ENCODE measurements at regions not wholly inside any gene's neighbourhood (a gene's known extent, or its start where the extent isn't known, plus 50 kb on each side); places are given as distances from the start of the nearest gene placed in this dataset.

DNA sequence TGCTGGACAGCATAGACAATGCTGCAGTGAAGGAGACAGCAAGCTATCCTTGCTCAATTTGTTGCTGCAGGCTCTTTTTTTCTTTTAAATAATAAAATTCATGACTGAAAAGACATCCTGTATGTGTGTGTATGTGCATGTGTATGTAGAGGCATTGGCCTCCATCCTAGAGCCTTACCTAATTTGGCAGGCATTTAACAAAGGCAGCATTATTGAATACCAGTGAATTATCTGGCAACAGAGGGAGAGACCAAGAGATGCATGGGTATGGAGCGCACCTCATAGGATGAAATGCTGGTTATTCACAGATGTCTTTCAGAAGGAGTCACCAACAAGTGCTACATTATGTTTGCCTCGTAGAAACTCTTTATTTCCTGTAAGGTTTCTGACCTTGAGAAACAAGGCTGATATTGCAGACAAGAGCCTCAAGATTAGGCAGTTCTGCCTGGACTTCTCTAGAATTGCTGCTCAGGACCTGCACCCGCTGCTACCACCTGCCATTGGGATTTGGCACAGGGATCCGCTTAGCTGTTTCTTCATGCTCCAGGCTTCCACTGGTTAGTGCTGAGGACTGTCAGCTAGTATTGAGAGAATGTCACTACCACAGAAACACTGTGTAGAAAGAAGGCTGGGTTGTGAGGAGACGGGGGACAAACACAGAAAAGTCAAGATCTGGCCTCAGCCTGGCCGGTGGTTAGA, 247.7 kb upstream of the RFX3 start:
- no peak overlapping the region for H2AFZ ChIP-seq (ENCODE audit: low read depth, low read length)
- no peaks in the 10 kb centered on the region for H3K9me3 ChIP-seq (ENCODE audit: low read length)
- H3K4me1 ChIP-seq (ENCODE audit: insufficient read depth, low read length), result no peaks in the 10 kb centered on the region
- no peak overlapping the region for H3K4me3 ChIP-seq (ENCODE audit: low read length)
- no peaks in the 10 kb centered on the region for H3K36me3 ChIP-seq (ENCODE audit: insufficient read depth, low read length)
- no peaks in the 10 kb centered on the region for H3K27me3 ChIP-seq (ENCODE audit: insufficient read depth, low read length)

DNA sequence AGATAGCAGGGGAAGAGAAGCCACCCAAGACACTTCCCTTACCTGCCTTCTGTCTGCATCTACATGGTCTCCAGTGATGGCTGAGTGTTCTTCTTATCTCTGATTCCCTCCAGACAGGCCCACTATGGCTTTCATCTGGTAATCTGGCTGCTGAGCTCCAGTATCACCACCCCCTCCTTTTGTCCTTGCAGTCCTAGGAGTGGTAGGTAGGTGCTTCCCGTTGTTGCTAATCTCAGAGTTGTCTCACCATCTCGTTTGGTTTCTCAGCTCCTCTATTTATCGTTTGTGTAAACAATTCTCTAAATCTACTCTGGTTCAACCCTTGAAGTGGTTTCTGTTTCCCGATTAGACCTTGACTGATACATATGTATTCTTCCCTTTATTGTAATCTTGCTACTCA, 243.8 kb upstream of the RFX3 start:
- H3K4me3 ChIP-seq (ENCODE audit: low read length), result no peak overlapping the region
- no peaks in the 10 kb centered on the region for H3K9me3 ChIP-seq (ENCODE audit: low read length)
- H2AFZ ChIP-seq (ENCODE audit: low read depth, low read length), result no peak overlapping the region

DNA sequence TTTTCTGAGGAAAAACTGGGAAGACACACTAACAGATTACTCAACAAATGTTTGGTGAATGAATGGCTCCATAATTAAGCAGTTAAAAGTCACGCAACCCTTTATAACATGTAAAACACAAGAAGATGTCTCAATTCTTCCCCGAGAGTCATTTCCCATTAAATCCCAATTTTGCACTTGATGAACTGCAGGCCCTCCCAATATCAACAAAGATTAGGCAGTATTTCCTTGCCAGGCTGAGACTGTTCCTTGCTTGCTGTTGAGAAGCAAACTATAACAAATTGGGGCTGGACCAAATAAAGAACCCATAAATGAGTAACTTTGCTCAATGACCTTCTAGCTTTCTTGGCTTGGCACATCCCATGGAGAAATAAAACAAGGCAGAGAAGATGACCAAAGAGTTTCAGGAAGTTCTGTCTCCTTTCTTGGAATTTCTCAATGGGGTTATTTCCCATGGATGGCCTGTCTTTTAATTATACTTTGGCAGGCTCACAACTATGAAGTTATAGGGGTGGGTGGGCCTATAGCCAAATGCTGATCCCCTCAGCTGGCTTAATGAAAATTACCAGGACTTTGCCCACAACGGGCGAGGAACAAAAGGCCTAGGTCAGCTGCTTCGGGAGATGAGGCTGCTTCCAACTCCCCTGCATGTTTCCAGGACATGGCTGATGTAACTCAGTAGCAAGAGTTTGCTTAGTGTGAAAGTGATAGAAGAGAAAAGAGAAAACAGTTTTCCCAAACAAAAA, 243.1 kb upstream of the RFX3 start:
- Histone ChIP-seq H3K4me3 (ENCODE audit: low read length) (no peak overlapping the region), H3K36me3 (ENCODE audit: insufficient read depth, low read length) (no peaks in the 10 kb centered on the region), H2AFZ (ENCODE audit: low read depth, low read length) (no peak overlapping the region), H3K9me3 (ENCODE audit: low read length) (no peaks in the 10 kb centered on the region), H3K4me1 (ENCODE audit: insufficient read depth, low read length) (no peaks in the 10 kb centered on the region), H3K27me3 (ENCODE audit: insufficient read depth, low read length) (no peaks in the 10 kb centered on the region)

More for the DNA sequence above, 243.8 kb upstream of the RFX3 start:
- no peaks in the 10 kb centered on the region for H3K36me3 ChIP-seq (ENCODE audit: insufficient read depth, low read length)
- no peaks in the 10 kb centered on the region for H3K4me1 ChIP-seq (ENCODE audit: insufficient read depth, low read length)
- no peaks in the 10 kb centered on the region for H3K27me3 ChIP-seq (ENCODE audit: insufficient read depth, low read length)

DNA sequence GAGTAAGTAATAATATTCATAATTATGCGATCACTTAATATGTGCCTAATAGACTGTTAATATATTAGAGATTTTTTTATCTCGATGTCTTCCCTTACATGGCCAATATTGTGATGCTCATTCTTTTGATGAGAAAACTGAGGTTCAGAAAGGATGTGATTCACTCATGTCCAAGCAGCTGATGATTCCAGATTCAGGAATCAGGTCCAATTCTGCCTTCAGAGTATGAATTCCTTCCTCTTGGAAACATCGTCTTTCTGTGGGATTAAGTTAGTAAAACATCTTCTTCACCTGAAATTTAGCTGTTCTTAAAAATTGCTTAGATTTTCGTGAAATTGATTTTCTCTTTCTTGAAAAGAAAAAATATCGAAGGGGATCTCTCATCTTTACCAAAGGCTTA, 242.5 kb upstream of the RFX3 start:
- Histone ChIP-seq H3K4me3 (ENCODE audit: low read length) (no peak overlapping the region), H3K27me3 (ENCODE audit: insufficient read depth, low read length) (no peaks in the 10 kb centered on the region), H2AFZ (ENCODE audit: low read depth, low read length) (no peak overlapping the region), H3K4me1 (ENCODE audit: insufficient read depth, low read length) (no peaks in the 10 kb centered on the region), H3K9me3 (ENCODE audit: low read length) (no peaks in the 10 kb centered on the region), H3K36me3 (ENCODE audit: insufficient read depth, low read length) (no peaks in the 10 kb centered on the region)

- Histone ChIP-seq H2AFZ (ENCODE audit: low read depth, low read length) (no peak overlapping the region), H3K4me3 (ENCODE audit: low read length) (no peak overlapping the region), H3K4me1 (ENCODE audit: insufficient read depth, low read length) (peaks cover 11% of the 10 kb centered on the region), H3K36me3 (ENCODE audit: insufficient read depth, low read length) (no peaks in the 10 kb centered on the region), H3K27me3 (ENCODE audit: insufficient read depth, low read length) (no peaks in the 10 kb centered on the region), H3K9me3 (ENCODE audit: low read length) (no peaks in the 10 kb centered on the region)
Observed at GRCh38 chr9:3762076-3762475, 236.3 kb upstream of the RFX3 start.

DNA sequence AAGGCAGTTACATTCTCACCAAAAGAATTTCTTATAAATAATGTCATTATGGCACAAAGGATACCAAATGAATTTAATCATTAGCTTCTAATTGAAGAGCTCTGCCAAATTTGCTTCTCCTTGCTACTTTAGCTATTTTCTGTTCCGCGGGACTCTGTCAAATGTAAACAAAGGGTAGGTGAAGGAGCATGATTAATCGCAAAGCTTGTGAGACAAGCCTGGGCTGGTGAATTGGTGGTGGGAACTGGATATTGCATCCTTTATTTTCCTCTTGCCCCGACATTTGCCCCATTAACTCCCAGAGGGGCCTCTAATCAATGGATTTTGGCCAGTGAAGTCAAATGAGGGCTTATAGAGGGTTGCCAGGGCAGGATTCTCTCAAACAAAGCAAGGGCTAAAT, 234.2 kb upstream of the RFX3 start:
- Histone ChIP-seq H3K4me1 (ENCODE audit: insufficient read depth, low read length) (peaks cover 11% of the 10 kb centered on the region), H3K36me3 (ENCODE audit: insufficient read depth, low read length) (no peaks in the 10 kb centered on the region), H3K27me3 (ENCODE audit: insufficient read depth, low read length) (no peaks in the 10 kb centered on the region), H2AFZ (ENCODE audit: low read depth, low read length) (peak overlapping the region; percentile 14), H3K9me3 (ENCODE audit: low read length) (no peaks in the 10 kb centered on the region), H3K4me3 (ENCODE audit: low read length) (no peak overlapping the region)

GRCh38 chr9:3758816-3759576, 233.2 kb upstream of the RFX3 start:
- no peak overlapping the region for H2AFZ ChIP-seq (ENCODE audit: low read depth, low read length)
- no peaks in the 10 kb centered on the region for H3K9me3 ChIP-seq (ENCODE audit: low read length)
- no peaks in the 10 kb centered on the region for H3K27me3 ChIP-seq (ENCODE audit: insufficient read depth, low read length)
- no peaks in the 10 kb centered on the region for H3K36me3 ChIP-seq (ENCODE audit: insufficient read depth, low read length)
- no peak overlapping the region for H3K4me3 ChIP-seq (ENCODE audit: low read length)
- peaks cover 11% of the 10 kb centered on the region for H3K4me1 ChIP-seq (ENCODE audit: insufficient read depth, low read length)

DNA sequence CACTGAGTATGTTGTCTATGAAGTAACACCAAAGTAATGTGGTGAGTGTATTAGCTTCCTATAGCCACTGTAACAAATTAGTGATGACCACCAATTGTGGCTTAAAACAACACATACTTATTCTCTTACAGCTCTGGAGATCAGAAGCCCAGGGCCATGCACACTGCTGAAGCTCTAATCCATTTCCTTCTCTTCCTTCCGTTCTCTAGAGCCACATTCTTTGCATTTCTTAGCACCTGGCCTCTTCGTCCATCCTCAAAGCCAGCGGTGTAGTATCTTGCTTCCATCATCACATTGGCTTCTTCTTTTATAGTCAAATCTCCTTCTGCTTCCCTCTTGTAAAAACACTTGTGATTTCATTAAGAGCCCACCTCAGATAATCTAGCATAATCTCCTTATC, 230.3 kb upstream of the RFX3 start:
- H3K27me3 ChIP-seq (ENCODE audit: insufficient read depth, low read length), result no peaks in the 10 kb centered on the region
- no peak overlapping the region for H3K4me3 ChIP-seq (ENCODE audit: low read length)
- H2AFZ ChIP-seq (ENCODE audit: low read depth, low read length), result no peak overlapping the region
- no peaks in the 10 kb centered on the region for H3K36me3 ChIP-seq (ENCODE audit: insufficient read depth, low read length)
- H3K9me3 ChIP-seq (ENCODE audit: low read length), result no peaks in the 10 kb centered on the region
- H3K4me1 ChIP-seq (ENCODE audit: insufficient read depth, low read length), result peaks cover 18% of the 10 kb centered on the region

DNA sequence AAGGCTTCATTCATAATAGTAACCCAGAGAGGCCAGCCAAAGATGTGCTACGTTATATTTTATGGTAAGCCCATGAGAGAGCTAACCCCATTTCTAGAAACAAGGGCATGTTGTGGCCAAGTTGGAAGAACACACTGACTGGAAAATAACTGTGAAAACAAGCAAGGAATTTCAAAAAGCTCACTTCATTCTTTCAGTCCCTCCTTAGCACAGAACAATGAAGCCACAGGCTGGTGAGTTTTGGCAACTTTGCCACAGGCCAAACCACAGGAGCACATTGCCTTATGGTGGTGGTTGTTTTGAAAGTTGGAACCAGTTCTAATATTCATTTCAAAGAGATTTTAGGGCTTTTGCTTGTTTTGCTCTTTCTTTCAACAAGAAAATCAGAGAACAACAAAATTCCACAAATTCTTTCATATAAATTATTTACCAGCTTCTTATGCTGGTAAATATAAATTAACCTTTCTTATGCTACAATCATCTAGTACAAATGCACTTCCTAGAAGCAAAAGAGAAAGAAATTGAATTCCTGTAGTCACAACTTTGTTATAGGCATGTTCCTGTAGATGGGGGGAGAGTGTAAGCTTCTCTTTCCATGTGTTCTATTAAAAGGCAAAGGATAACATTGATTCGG, 225.4 kb upstream of the RFX3 start:
- Histone ChIP-seq H3K4me3 (ENCODE audit: low read length) (no peak overlapping the region), H2AFZ (ENCODE audit: low read depth, low read length) (no peak overlapping the region), H3K27me3 (ENCODE audit: insufficient read depth, low read length) (no peaks in the 10 kb centered on the region), H3K36me3 (ENCODE audit: insufficient read depth, low read length) (no peaks in the 10 kb centered on the region), H3K9me3 (ENCODE audit: low read length) (no peaks in the 10 kb centered on the region), H3K4me1 (ENCODE audit: insufficient read depth, low read length) (peaks cover 20% of the 10 kb centered on the region)

- H3K9me3 ChIP-seq (ENCODE audit: low read length), result no peaks in the 10 kb centered on the region
- no peaks in the 10 kb centered on the region for H3K27me3 ChIP-seq (ENCODE audit: insufficient read depth, low read length)
- H3K4me3 ChIP-seq (ENCODE audit: low read length), result no peak overlapping the region
Observed at GRCh38 chr9:3750321-3750720, 224.5 kb upstream of the RFX3 start.

GRCh38 chr9:3746296-3747275, 220.8 kb upstream of the RFX3 start:
- Histone ChIP-seq H3K9me3 (ENCODE audit: low read length) (no peaks in the 10 kb centered on the region), H3K27me3 (ENCODE audit: insufficient read depth, low read length) (no peaks in the 10 kb centered on the region), H3K4me3 (ENCODE audit: low read length) (no peak overlapping the region), H3K4me1 (ENCODE audit: insufficient read depth, low read length) (peaks cover 19% of the 10 kb centered on the region), H2AFZ (ENCODE audit: low read depth, low read length) (no peak overlapping the region), H3K36me3 (ENCODE audit: insufficient read depth, low read length) (no peaks in the 10 kb centered on the region)

More at GRCh38 chr9:3750321-3750720, 224.5 kb upstream of the RFX3 start:
- H3K4me1 ChIP-seq (ENCODE audit: insufficient read depth, low read length), result peaks cover 21% of the 10 kb centered on the region
- H3K36me3 ChIP-seq (ENCODE audit: insufficient read depth, low read length), result no peaks in the 10 kb centered on the region
- H2AFZ ChIP-seq (ENCODE audit: low read depth, low read length), result no peak overlapping the region

- no peaks in the 10 kb centered on the region for H3K27me3 ChIP-seq (ENCODE audit: insufficient read depth, low read length)
- H3K4me3 ChIP-seq (ENCODE audit: low read length), result no peak overlapping the region
- H3K36me3 ChIP-seq (ENCODE audit: insufficient read depth, low read length), result no peaks in the 10 kb centered on the region
- no peak overlapping the region for H2AFZ ChIP-seq (ENCODE audit: low read depth, low read length)
- H3K9me3 ChIP-seq (ENCODE audit: low read length), result no peaks in the 10 kb centered on the region
- peaks cover 21% of the 10 kb centered on the region for H3K4me1 ChIP-seq (ENCODE audit: insufficient read depth, low read length)
Observed at GRCh38 chr9:3743901-3744413, 218.2 kb upstream of the RFX3 start.

Measured in neuron (in vitro differentiated cells).